GM10248 (cell line): ENCODE measurements at regions not wholly inside any gene's neighbourhood (a gene's known extent, or its start where the extent isn't known, plus 50 kb on each side); places are given as distances from the start of the nearest gene placed in this dataset.

Source experiments
- CTCF ChIA-PET: fragments of 300-600 bp; sonication (Branson Sonifier 250); formaldehyde crosslinking; extraction: SDS; loops from one replicate; lab custom pipeline; 2021; ENCODE audit warnings: antibody characterized with exemption; lab: Yijun Ruan, JAX
- POLR2A ChIA-PET: fragments of 350-650 bp; sonication (Branson Sonifier 250); formaldehyde crosslinking; extraction: SDS; loops from one replicate; lab custom pipeline; 2020; ENCODE audit warnings: antibody characterized with exemption; lab: Yijun Ruan, JAX
- DNase-seq: peaks from one replicate; pipeline ENCODE4 v3.0.0; 2012; ENCODE audit errors: extremely low spot score
- CTCF ChIP-seq: IDR thresholded peaks from 2 replicates; pipeline ENCODE4 v1.5.1; 2012; ENCODE audit warnings: mild to moderate bottlenecking, low read depth; ENCODE audit errors: extremely low read depth, missing control alignments, control extremely low read depth

DNA sequence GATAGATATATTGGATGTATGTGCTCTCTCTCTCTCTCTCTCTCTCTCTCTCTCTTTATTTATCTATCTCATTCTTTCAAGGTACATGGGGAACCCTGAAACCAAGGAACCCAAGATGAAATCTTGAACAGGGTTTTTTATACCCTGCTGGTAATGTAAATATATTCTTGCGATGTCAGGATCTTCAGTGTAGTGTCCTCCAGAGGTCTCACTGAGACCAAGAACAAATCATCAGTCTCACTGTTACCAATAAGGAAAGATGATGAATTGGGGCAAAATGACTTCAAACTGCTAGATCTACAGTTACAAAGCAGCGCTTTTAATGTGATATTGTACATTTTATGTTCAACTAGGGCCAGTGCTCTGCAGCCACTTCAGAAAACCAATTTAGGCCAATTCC is 423.5 kb downstream of the ANKRD7 start:
- TF ChIP-seq CTCF, result peak; percentile 21
- POLR2A ChIA-PET, result no interaction called here
- DNase-seq, result no peak
- CTCF ChIA-PET, result no interaction called here

- DNase-seq, result no peak
- no peak for TF ChIP-seq CTCF
- POLR2A ChIA-PET, result no interaction called here
- CTCF ChIA-PET, result no interaction called here
Observed at GRCh38 chr7:118657391-118658005, 433.0 kb downstream of the ANKRD7 start.

GRCh38 chr7:118662266-118662665 is 437.8 kb downstream of the ANKRD7 start:
- TF ChIP-seq CTCF, result no peak
- no peak for DNase-seq
- POLR2A ChIA-PET, result no interaction called here
- CTCF ChIA-PET, result no interaction called here

- no peak for TF ChIP-seq CTCF
- no peak for DNase-seq
- ChIA-PET POLR2A (no interaction called here), CTCF (no interaction called here)
Observed at GRCh38 chr7:118664498-118664897, 440.0 kb downstream of the ANKRD7 start.

GRCh38 chr7:118671149-118671548 is 446.6 kb downstream of the ANKRD7 start:
- ChIA-PET CTCF (no interaction called here), POLR2A (no interaction called here)
- no peak for DNase-seq
- TF ChIP-seq CTCF, result no peak

DNA sequence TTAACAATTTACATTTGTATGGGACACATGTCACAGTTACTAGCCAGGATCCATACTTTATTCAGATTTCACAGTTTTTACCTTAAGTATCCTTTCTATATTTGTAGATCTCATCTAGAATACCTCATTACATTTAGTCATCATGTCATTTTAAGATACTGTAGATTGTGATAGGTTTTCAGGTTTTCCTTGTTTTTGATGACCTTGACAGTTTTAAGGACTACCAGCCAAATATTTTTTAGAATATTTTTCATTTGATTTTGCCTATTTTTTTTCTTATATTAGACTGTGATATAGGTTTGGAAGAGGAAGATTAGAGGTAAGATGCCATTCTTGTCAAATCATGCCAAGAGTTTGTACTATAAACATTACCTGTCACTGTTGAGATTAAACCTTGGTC is 460.3 kb downstream of the ANKRD7 start:
- CTCF ChIA-PET, result no interaction called here
- TF ChIP-seq CTCF, result no peak
- POLR2A ChIA-PET, result no interaction called here
- no peak for DNase-seq

DNA sequence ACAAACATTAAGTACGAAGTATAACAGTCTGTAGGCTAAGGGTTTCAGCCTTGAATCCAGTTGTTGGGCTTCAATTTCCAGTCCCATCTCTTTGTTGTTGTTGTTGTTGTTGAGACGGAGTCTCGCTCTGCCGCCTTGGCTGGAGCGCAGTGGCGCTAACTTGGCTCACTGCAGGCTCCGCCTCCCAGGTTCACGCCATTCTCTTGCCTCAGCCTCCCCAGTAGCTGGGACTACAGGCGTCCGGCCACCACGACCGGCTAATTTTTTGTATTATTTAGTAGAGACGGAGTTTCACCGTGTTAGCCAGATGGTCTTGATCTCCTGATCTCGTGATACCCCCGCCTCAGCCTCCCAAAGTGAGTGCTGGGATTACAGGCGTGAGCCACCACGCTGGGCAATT is 464.9 kb downstream of the ANKRD7 start:
- no peak for TF ChIP-seq CTCF
- POLR2A ChIA-PET, result no interaction called here
- DNase-seq, result no peak

More for the DNA sequence above, 464.9 kb downstream of the ANKRD7 start:
- CTCF ChIA-PET, result no interaction called here
